Panc1 (cell line): ENCODE measurements at regions not wholly inside any gene's neighbourhood (a gene's known extent, or its start where the extent isn't known, plus 50 kb on each side); places are given as distances from the start of the nearest gene placed in this dataset.

Experiments used
- ATAC-seq: fragments of 200-7000 bp; cut with Tn5 transposase; 2 replicates; pipeline ENCODE4 v1.9.1; 2020; ENCODE audit warnings: mild to moderate bottlenecking, moderate library complexity
- BruUV-seq: library from RNA; stranded (reverse); fragments of 400-500 nt; replicated peaks from 2 replicates; lab custom pipeline; 2021; lab: Mats Ljungman, UMichigan
- CTCF ChIA-PET: fragments of 300-600 bp; sonication (Branson Sonifier 250); formaldehyde crosslinking; loops from one replicate; lab custom pipeline; 2022; ENCODE audit warnings: antibody characterized with exemption; lab: Charles Lee
- POLR2A ChIA-PET: fragments of 300-600 bp; sonication (Branson Sonifier 250); formaldehyde crosslinking; loops from one replicate; lab custom pipeline; 2022; ENCODE audit warnings: antibody characterized with exemption; lab: Charles Lee
- DNase-seq: peaks from one replicate; pipeline ENCODE4 v3.0.0-alpha.2; 2010; ENCODE audit warnings: low read depth, low spot score
- H3K27ac ChIP-seq: 2 replicates; pipeline ENCODE4 v1.5.1; 2011; ENCODE audit warnings: mild to moderate bottlenecking, low read length, inconsistent platforms
- H3K27me3 ChIP-seq: fragments of 200-500 bp; sonication (Bioruptor generic); 2 replicates; pipeline ENCODE4 v1.6.0; 2014; ENCODE audit warnings: low read length, inconsistent platforms; ENCODE audit not compliant: control insufficient read depth, insufficient read depth
- H3K36me3 ChIP-seq: fragments of 200-500 bp; sonication (Bioruptor generic); 2 replicates; pipeline ENCODE4 v1.5.1; 2014; ENCODE audit warnings: inconsistent platforms, mild to moderate bottlenecking, low read length, moderate library complexity; ENCODE audit not compliant: control insufficient read depth, insufficient read depth
- H3K4me1 ChIP-seq: 2 replicates; pipeline ENCODE4 v1.5.1; 2011; ENCODE audit warnings: inconsistent platforms, mild to moderate bottlenecking, low read length, moderate library complexity; ENCODE audit not compliant: control insufficient read depth, insufficient read depth
- H3K4me3 ChIP-seq, 2 experiments: 2 replicates each; pipeline ENCODE4 v1.5.1; 2011 to 2012; ENCODE audit warnings: low read depth in 2 of 2, low read length in 2 of 2, mild to moderate bottlenecking in 2 of 2, inconsistent platforms in 1 of 2, moderate library complexity in 1 of 2
- H3K9me3 ChIP-seq: fragments of 200-500 bp; sonication (Bioruptor generic); 2 replicates; pipeline ENCODE4 v1.5.1; 2014; ENCODE audit warnings: low read depth, mild to moderate bottlenecking, inconsistent platforms, low read length, moderate library complexity; ENCODE audit not compliant: control insufficient read depth, insufficient read depth
- TCF7L2 ChIP-seq: IDR thresholded peaks from 2 replicates; pipeline ENCODE4 v1.6.1; 2011; ENCODE audit warnings: mild to moderate bottlenecking, low read depth, low read length, inconsistent platforms
- in situ Hi-C: cut with HindIII; loops from 2 replicates; pipeline ENCODE4 v1.10.0; 2016; ENCODE audit warnings: low sequenced_read_pairs, low pct_unique_long_range_greater_than_20kb
- intact Hi-C: fragments of 100-400 bp; cut with micrococcal nuclease; formaldehyde crosslinking; loops from one replicate; pipeline ENCODE4 v1.10.0; 2022; ENCODE audit not compliant: unreplicated experiment
- TF ChIP-seq, protein P1 (sequence below), 2 experiments: IDR thresholded peaks; 2 replicates each; pipeline ENCODE4 v1.6.1; 2011 to 2012; ENCODE audit warnings: low read depth in 2 of 2, control low read depth in 1 of 2, low read length in 1 of 2, mild to moderate bottlenecking in 1 of 2, moderate library complexity in 1 of 2; ENCODE audit not compliant: insufficient read depth in 1 of 2

- BruUV-seq: no TSS peak
- in situ Hi-C loops: no loop called here
- H3K27ac ChIP-seq: no peak overlapping the region
- POLR2A ChIA-PET: no interaction called here
- no peaks in the 10 kb centered on the region for H3K36me3 ChIP-seq
- DNase-seq (no peak), ATAC-seq (peak; percentile 77)
- H3K9me3 ChIP-seq: no peaks in the 10 kb centered on the region
- intact Hi-C loops: no loop called here
- CTCF ChIA-PET: no interaction called here
- no peaks in the 10 kb centered on the region for H3K4me1 ChIP-seq
- H3K27me3 ChIP-seq: peaks cover 3% of the 10 kb centered on the region; the same call in 1 of the 2 replicates
- TF ChIP-seq TCF7L2: peak; percentile 44; the same call in 1 of the 2 replicates
- TF ChIP-seq, protein P1, sequence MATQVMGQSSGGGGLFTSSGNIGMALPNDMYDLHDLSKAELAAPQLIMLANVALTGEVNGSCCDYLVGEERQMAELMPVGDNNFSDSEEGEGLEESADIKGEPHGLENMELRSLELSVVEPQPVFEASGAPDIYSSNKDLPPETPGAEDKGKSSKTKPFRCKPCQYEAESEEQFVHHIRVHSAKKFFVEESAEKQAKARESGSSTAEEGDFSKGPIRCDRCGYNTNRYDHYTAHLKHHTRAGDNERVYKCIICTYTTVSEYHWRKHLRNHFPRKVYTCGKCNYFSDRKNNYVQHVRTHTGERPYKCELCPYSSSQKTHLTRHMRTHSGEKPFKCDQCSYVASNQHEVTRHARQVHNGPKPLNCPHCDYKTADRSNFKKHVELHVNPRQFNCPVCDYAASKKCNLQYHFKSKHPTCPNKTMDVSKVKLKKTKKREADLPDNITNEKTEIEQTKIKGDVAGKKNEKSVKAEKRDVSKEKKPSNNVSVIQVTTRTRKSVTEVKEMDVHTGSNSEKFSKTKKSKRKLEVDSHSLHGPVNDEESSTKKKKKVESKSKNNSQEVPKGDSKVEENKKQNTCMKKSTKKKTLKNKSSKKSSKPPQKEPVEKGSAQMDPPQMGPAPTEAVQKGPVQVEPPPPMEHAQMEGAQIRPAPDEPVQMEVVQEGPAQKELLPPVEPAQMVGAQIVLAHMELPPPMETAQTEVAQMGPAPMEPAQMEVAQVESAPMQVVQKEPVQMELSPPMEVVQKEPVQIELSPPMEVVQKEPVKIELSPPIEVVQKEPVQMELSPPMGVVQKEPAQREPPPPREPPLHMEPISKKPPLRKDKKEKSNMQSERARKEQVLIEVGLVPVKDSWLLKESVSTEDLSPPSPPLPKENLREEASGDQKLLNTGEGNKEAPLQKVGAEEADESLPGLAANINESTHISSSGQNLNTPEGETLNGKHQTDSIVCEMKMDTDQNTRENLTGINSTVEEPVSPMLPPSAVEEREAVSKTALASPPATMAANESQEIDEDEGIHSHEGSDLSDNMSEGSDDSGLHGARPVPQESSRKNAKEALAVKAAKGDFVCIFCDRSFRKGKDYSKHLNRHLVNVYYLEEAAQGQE (IDR thresholded peaks at IDR 0.05; ENCODE audit: insufficient read depth in 1 of 2, low read depth in 2 of 2, low read length in 1 of 2): no peak
- no peak overlapping the region for H3K4me3 ChIP-seq
Observed at GRCh38 chr15:50815958-50816590, 50.6 kb upstream of the SPPL2A start.
